Activated effector memory CD4-positive, alpha-beta T cell treated with anti-CD3 and anti-CD28 coated beads, Interleukin-2, amount 50 U/mL, for 16 hours (primary cell): ENCODE measurements at regions not wholly inside any gene's neighbourhood (a gene's known extent, or its start where the extent isn't known, plus 50 kb on each side); places are given as distances from the start of the nearest gene placed in this dataset.
"Not testable (repeated sequence)": the region's sequence is repeated elsewhere in the genome, so short reads cannot be mapped to it uniquely, and the experiment has no call there.

Source experiments
- DNase-seq: peaks from one replicate; pipeline ENCODE4 v3.0.0-alpha.2; 2020

DNA sequence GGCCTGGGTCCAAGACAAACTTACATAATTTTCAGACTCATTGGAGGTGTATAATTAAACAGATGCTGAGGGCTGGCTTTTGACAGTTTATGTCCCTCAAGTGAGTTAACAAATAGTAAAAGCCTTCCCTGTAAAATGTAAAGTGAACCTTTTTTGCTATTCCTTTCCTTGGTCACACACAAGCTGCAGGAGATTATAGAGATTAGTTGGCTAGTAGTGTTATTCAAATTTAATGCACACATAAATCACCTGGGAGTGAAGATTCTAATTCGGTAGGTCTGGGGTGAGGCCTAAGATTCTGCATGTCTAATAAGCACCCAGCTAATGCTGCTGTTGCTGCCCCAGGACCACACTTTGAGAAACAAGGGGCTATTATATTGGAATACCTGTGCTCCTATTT lies 206.2 kb upstream of the SSTR1 start:
- no peak for DNase-seq

DNA sequence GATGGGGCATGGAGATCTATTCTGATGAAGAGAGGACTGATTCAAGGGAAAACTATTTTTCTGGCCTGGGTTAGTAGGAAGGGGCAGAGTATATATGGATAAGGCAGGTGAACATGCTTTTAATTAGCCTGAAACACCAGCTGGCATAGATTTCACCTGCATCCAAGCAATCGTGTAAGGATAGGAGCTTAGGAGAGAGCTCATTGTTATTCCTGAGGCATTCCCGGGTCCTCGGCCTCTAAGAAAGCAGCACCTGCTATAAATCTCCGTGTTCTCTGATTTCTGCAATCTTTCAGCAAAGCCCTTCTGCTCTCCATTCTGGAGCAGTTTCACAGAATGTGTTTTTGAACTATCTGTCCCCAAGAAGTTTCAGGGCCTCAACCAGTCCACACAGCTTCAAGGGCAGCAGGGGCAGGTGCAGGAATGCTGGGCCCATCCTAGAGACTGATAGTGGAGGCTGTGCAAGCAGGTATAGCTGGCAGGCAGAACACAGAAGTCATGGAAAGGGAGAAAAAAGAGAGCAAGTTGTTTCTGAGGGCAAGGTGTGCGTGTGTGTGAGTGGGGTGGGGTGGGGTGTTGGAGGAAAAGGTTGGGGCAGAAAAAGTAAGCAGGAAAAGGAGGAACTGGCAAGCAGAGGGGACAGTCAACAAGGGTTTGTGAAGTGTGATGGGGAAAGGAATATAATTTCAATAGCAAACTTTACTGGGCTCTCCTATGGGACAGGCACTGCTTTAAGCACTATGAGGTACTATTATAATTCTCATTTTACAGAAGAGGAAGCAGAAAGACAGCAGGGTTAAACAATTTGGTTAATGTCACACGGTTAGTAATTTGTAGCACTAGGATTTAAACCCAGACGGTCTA lies 203.7 kb upstream of the SSTR1 start:
- DNase-seq = no peak

DNA sequence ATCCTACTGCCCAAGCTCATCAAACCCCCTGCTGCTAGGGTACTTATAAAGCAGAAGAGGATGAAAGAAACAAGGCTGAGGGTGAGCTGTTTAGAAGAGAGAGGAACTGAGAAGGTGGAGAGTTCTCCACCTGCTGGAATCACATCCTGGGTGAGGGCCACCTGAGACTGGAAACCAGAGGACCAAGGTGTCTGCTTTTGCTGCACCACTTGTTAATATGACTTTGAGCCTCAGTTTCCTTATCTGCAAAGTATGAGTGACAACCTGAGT lies 203.2 kb upstream of the SSTR1 start:
- DNase-seq = no peak

DNA sequence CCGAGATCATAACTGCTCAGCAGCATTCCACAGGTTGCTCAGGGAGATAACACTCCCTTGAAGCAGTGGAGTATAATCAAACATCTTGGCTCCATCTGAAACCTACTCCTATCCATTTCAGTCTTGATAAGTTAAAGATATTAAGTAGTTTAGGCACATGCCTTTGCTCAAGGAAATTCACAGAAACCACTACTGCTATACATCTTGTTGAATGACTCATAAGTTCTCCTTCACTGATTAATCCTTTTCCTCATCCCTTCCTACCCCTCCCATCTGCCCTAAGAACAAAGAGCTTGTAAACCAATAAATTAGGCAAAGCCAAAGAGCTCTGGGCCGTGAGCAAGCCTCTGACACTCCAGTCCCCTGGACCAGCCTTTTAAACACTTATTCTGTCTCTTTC lies 196.5 kb upstream of the SSTR1 start:
- not testable (repeated sequence) for DNase-seq

DNA sequence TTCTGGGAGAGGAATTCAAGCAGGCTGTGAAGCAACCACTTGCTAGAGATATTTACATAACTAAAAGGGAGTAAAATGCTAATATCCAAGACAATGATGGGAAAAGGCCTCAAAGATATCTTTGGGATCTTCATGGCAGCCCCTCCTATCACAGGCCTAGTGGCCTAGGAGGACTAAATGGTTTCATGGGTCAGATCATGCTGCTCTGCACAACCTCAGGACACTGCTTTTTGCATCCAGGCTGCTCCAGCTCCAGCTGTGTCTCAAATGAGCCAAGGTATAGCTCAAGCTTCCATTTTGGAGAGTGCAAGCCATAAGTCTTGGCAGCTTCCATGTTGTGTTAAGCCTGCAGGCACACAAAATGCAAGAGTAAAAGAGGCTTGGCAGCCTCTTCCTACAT lies 195.6 kb upstream of the SSTR1 start:
- DNase-seq = no peak

DNA sequence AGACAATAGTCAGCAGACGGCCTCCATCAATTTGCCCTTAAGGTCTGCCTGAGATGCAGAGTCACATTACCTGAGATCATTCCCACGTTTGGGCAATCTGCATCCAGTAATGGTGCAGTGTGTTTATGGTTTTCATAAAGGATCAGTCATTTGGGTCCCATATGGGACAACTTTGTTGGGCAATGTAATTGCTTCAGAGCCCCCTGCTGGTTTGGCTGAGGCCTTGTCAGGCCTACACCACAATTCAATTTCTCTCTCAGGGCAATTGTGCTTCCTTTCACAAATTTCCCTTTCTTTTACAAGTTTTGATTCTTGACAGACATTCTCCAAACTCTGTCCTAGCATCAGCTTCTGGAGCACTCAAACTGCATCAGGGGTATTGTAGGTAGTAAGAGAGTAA lies 191.2 kb upstream of the SSTR1 start:
- DNase-seq = no peak

DNA sequence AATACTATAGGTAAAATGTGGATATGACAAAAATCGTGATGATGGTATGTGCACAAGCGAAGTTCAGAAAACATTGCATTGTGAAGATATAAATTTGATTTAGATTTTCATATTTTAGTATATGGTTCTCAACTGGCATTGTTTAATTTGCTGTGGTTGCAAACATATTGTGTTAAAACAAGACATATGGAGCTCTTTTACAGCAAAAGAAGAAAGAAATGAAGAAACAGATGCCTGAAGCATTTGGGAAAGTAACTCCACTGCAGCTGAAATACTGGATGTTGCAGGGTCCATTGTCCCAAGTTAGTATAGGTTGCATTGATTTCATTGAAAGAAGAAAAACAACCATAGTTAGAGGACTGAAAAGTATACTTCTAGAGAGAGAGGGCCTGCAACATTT lies 185.8 kb upstream of the SSTR1 start:
- no peak for DNase-seq

DNA sequence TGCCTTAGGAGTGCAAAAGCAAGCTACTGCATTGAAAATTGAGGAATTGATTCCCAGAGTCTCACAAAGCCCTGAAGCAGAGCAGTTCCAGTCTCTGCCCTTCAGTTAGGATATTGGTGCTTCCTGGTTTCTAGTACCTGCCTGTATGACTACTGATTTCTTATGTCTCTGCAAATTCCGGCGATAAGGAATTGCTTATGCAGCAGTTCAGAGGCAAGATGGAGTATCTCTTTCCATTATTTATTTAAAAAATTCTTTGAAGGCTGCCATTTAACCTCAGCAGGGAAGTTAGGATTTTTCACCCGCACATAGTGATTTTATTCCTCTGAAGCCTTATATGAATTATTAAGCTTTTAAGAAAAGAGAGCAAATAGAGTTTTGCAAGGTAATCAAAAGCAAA lies 184.9 kb upstream of the SSTR1 start:
- DNase-seq = no peak

DNA sequence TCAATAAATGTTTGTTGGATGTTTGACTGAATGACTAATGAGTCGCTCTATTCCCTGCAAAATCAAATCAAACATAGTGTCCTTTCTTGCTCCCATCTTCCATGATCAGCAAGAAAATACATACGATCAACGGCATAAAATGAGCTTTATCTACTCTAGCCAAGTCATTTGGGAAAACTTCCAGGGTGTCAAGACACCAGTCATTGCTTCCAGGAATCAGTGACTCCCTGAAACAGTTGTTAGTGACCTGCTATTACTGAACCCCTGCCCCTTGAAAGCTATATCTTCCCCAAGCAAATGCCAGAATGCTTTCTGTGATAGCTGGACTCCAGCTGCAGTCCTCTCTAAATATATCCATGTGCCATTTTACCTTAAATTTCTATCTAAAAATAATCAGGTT lies 169.5 kb upstream of the SSTR1 start:
- DNase-seq = no peak

DNA sequence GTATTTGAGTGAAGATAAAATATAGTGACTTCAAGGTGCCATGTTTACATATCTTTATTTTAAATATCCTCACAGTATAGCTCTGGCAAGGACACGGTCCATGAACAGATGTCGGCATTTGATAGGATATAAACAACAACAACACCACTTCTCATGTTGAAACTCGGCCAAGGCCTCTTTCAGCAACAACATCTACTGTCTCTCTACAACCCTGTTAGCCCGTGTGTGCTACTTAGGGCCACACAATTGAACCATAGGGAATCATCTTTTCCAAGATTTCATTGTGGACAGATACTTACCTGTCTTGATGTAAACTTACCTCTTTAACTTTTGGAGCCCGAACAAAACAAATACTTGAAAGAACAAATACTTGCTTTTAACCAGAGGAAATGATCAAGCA lies 168.7 kb upstream of the SSTR1 start:
- no peak for DNase-seq

DNA sequence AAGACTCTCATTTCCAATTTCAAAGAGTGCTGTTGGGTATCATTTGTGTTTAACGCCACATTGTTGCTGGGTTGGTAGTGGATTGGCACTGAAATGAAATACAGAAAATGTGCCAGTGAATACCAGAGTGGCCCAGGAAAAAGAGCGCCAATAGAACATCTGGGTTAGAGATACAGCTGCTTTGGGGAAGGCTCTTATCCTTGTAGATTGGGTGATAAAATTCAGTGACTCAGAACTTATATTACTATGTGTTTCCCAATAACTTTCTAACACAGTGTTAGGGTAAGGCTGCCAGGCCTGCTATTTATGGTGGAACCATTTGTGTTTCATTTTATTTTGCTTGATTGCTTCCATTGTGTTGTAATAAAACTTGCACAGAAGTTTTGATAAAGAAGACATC lies 168.2 kb upstream of the SSTR1 start:
- no peak for DNase-seq

DNA sequence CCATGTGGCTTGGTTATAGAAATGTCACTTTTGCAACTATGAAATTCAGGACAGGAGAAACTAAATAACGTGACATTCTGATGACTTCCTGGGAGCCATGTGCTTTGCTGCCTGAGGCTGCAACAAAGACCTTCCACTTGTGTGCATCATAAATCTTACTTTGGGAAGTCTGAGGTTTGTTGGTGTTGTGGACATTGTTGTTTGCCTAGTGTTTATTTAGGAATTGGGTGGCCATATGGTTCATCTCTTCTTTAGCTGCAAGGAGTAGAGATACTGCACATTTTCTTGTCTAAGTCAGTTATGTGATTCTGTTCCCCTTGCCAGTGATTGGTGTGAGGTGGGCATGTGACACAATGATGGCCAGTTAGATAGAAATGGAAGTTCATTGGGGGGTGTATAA lies 167.3 kb upstream of the SSTR1 start:
- no peak for DNase-seq

DNA sequence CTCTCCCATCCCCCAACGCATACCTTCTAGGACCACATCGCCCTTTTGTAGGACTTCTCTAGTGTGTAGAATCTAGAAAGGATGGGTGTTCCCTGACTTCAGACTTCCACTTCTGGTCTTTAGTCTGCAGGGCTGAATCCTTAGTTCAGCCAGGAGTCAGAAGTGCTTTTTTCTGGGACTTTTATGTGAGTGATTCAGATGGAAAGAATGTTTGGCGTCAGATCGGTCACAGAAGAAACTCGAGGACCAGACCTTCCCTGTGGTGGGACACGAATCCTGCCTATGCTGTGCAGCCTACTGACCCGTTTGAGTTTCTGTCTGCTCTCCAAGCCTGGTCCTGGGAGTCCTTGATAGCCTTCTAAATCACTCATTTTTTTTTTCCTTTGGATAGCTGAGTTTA lies 165.4 kb upstream of the SSTR1 start:
- no peak for DNase-seq

DNA sequence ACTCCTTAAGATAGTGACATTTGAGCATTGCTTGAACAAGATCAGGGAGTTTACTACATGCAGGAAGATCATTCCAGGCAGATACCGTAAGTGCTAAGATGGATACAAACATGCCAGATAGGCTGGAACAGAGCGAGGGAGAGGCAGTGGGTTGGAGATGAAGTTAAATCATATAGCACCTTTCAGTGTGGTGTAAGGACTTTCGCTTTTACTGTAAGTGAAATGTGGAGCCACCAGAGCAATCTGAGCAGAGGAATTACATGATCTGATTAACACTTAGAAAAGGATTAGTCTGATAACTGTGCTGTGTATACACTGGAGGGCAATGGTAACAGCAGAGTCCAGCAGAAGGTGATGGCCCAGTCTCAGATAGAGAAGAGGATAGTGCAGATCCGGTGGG lies 163.0 kb upstream of the SSTR1 start:
- no peak for DNase-seq

DNA sequence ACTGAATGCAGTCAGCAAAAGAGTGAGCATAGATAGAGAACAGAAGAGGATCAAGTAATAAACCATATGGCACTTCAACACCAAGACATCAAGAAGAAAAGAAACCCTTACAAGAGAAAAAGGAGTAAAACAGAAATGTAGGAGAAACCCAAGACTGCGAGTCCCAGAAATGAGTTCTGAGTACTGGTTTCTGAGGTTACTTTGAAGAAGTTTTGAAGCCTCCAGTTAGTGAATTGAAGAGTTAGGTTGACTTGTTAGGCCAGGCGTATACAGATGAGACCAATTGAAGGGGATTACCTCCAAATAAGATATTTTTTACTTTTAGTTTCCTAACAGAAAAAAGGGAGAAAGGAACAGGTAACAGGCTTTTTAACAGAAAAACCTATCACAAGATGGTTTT lies 162.2 kb upstream of the SSTR1 start:
- no peak for DNase-seq

DNA sequence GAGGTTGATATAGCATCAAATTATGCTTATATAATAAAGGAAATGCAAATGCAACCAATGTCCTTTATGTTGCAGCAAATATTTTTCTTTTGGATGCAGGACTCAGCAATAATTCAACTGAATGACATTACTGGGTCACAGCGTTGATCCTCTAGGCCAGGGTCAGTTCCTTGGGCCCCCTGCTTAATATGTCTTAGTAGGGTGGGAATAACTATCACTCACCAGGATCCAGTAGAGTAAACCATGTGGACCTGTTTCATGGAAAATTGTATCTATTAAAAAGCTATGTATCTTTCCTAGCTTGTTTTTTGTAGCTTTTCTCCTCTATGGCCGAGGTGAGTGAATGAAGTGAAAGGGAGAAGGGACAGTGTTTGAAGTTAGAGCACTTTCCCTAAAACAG lies 161.5 kb upstream of the SSTR1 start:
- DNase-seq = no peak

DNA sequence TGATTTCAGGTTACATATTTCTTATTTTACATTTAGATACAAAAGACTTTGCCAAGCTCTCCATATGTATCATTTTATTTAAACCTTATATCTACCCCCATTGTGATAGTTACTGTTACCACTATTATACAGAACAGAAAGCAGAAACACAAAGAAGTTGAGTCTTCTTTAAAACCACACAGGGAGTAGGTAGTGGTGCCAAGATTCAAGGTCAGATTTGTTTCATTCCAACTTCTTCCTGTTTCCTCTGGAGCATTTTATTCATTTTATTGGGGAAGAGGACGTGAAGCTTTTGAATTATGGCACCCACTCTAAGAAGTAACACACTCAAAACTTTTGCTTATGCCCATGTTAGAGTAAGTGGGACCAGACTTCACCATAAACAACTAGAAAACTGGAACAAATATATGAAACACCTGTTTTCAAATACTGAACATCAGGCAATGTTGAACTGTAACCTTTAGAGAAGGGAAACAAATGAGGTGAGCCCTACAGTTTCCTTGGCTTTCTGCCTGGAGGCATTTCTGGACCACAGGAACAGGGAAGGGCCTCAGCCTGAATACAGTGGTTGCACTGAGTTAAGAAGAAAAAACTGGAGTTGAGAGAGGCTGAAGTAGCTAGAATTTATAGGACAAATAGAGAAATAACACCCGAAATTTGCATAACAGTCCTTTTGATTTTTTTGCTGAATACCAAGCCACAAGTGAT lies 160.4 kb upstream of the SSTR1 start:
- no peak for DNase-seq

DNA sequence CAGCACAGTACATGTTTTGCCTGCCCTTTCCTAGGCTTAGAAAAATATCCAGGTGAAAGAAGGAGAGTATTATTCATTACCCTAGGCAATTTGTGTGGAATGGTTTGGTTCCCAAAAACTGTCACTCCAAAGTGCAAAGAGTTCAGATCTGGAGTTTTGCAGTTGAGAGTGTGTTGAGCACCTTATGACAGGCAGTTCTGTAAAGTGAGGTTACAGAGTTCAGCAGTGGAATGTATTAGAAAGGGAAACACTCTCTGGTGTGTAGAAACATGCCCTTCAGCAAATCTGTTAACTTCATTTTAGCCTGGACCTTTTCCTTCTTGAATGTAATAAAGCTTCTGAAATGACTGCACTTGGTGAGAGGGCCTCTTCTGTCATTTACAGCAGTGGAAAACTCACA lies 154.0 kb upstream of the SSTR1 start:
- DNase-seq = no peak

DNA sequence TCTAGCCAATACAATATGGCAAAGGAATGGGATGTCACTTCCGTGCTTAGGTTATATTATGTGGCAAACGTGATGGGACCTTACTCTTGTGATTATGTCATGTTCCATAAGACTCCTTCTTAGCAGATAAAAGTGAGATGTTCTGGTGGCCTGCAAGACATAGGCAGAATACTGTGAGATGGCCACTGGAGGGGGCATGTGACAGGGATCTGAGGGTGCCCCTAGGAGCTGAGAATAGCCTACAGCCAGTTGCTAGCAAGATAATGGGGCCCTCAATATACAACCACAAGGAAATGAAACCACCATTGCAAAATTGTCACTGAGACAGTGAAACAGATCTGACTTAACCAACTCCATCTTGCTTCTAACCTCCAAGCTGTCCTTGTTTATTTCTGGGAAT lies 151.4 kb upstream of the SSTR1 start:
- DNase-seq = no peak

DNA sequence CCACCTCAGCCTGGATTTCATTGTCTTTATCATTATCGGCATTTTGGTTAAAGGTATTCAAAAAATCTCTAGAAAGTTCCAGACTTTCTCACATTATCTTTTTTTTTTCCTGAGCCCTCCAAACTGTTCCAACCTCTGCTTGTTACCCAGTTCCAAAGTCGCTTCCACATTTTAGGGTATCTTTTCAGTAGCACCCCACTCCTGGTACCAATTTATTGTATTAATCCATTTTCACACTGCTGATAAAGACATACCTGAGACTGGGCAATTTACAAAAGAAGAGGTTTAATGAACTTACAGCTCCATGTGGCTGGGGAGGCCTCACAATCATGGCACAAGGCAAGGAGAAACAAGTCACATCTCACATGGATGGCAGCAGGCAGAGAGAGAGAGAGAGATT lies 145.5 kb upstream of the SSTR1 start:
- not testable (repeated sequence) for DNase-seq

DNA sequence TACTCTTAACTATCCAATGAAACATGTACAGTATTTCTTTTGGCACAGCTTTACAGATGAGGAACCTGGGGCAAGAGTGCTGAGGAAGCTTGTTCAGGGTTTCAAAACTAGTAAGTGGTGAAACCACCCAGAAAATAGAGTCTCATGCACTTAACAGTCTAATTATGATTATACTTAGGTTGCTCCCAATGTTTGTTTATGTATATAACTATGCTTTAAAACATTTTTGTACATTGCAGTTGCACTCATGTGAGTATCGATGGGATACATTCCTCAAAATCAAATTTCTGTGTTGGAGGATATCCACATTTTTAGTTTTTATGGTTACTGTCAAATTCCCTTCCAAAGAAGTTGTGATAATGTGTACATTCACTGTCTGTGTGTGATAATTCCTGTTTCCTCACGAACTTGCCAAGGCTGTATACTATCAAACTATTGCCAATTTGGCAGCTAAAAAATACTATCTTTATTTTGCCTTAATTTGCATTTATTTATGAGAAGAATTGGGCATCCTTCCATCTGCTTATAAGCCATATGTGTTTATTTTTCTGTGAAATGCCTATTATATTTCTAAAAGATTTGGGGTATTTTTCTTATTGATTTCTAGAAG lies 143.9 kb upstream of the SSTR1 start:
- no peak for DNase-seq

DNA sequence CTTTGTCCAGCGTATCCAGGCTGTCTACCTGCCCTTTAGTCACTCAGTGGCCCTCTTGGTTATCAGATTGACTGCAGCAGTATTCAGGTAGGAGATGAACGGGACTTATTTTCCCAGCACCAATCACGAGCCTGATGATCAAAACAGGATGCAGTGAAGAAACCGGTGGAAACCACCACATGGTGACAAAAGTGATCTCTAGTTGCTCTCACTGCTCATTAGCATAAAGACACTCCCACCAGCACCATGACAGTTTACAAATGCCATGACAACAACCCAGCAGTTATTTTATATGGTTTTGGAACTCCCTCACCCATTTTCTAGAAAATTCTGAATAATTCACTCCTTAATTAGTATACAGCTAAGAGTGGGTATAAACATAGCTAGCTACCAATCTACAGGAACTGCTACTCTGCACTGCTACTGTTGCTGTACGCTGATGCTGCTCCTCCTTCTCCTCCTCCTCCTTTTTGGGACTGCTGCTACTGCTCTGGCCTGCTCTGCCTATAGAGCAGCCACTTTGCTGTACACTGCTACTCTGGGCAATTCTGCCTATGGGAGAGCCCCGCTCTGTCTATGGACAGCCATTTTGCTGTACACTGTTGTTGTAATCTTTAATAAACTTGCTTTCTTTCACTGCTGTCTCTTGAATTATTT lies 142.5 kb upstream of the SSTR1 start:
- peak; percentile 77 for DNase-seq

DNA sequence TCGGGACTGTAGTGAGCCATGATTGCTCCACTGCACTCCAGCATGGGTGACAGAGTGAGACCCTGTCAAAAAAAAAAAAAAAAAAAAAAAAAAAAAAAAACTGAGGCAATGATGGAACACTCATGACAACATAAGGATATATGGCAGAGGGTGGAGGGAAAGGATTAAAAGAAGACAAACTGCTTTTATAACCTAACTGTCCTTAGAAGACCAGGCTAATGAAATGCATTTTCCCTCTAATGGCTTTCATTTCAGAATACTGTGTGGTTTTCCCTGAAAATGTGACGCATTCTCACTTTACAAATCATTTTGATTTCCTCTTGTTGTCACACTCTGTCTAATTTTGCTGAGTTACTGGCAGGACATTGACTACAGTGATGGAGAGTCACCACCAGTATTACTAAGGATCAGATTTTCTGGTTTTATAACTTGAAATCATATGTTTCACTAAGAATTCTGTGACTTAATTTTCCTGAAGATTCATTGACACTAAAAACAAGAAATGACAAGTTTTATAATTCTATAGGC lies 137.6 kb upstream of the SSTR1 start:
- DNase-seq = no peak

DNA sequence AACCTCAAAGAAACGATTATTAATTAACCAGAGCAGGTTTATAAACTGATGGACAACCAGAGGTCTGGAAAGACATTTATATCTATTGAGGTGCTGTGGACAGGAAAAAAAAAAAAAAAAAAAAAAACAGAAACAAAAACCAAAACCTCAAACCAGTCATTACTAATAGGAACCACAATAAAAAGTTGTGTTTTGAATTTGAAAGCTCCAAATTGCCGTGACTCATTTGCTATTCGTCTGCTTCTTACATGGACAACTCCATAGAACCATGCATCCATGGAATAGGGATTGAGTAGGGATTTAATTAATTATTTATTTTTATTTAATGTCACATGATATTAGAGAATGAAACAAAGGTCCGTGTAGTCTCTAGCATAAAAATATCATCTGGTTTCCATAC lies 134.1 kb upstream of the SSTR1 start:
- DNase-seq = no peak
